Transverse colon (tissue), 4 donors: ENCODE measurements at regions not wholly inside any gene's neighbourhood (a gene's known extent, or its start where the extent isn't known, plus 50 kb on each side); places are given as distances from the start of the nearest gene placed in this dataset.

ENCODE experiments used
- DNase-seq: peaks from one replicate; pipeline ENCODE4 v3.0.0-alpha.2; 2019
- H3K27ac ChIP-seq, 4 donors: fragments of 200-600 bp; sonication (generic); 2 replicates each; pipeline ENCODE4 v1.5.1; 2016 to 2018; ENCODE audit warnings: inconsistent platforms in 4 of 4
- H3K27me3 ChIP-seq: fragments of 200-600 bp; sonication (generic); 2 replicates; pipeline ENCODE4 v1.5.1; 2017; ENCODE audit warnings: inconsistent platforms
- H3K36me3 ChIP-seq, 4 donors: fragments of 200-600 bp; sonication (generic); 2 replicates each; pipeline ENCODE4 v1.5.1; 2017 to 2019; ENCODE audit warnings: inconsistent platforms in 4 of 4
- H3K4me1 ChIP-seq, 4 donors: fragments of 200-600 bp; sonication (generic); 2 replicates each; pipeline ENCODE4 v1.5.1; 2017 to 2020; ENCODE audit warnings: inconsistent platforms in 4 of 4
- H3K4me3 ChIP-seq, 4 donors: fragments of 200-600 bp; sonication (generic); 1 replicate in 1 of 4; 2 replicates in 3 of 4; pipeline versions ENCODE4 v1.5.1 to v1.6.1; 2017 to 2019; ENCODE audit warnings: inconsistent platforms in 4 of 4
- H3K9me3 ChIP-seq, 2 donors: fragments of 200-600 bp; sonication (generic); 2 replicates each; pipeline ENCODE4 v1.5.1; 2017 to 2019; ENCODE audit warnings: inconsistent platforms in 2 of 2
- CTCF ChIP-seq, 5 experiments: fragments of 200-600 bp in 3 of 5; fragments of 450-650 bp in 2 of 5; sonication (generic) in 3 of 5; IDR thresholded peaks; 1 replicate in 2 of 5; 2 replicates in 3 of 5; pipeline ENCODE4 v1.5.1; 2016 to 2017; ENCODE audit warnings: antibody characterized with exemption in 5 of 5, inconsistent platforms in 3 of 5, mild to moderate bottlenecking in 2 of 5, moderate library complexity in 1 of 5
- EP300 ChIP-seq: sonication (generic); formaldehyde crosslinking; IDR thresholded peaks from one replicate; pipeline ENCODE4 v1.6.1; 2017; ENCODE audit warnings: antibody characterized with exemption, low read depth
- POLR2A ChIP-seq: fragments of 450-650 bp; IDR thresholded peaks from one replicate; pipeline ENCODE4 v1.6.1; 2016; ENCODE audit warnings: antibody characterized with exemption, mild to moderate bottlenecking, moderate library complexity
- POLR2AphosphoS5 ChIP-seq, 3 donors: sonication (generic); formaldehyde crosslinking; IDR thresholded peaks; one replicate each; pipeline ENCODE4 v1.6.1; 2016; ENCODE audit warnings: antibody characterized with exemption in 3 of 3
- WGBS, 2 donors: methylation state at CpG; one replicate each; pipeline ENCODE4 v1.1.5; 2018; ENCODE audit warnings: low coverage in 1 of 2; 5-methylcytosine and 5-hydroxymethylcytosine counted together
- in situ Hi-C, 4 donors: fragments of 200-750 bp; cut with MboI; loops; one replicate each; pipeline versions ENCODE4 v1.15.0 to v1.15.1; 2017; ENCODE audit warnings: low sequenced_read_pairs in 3 of 4, low pct_ligation_motif_present in 1 of 4, low pct_unique_long_range_greater_than_20kb in 1 of 4
- intact Hi-C: fragments of 100-400 bp; cut with DNase I; formaldehyde crosslinking; loops from one replicate; pipeline ENCODE4 v1.15.1; 2023; ENCODE audit warnings: low total_unique reads

GRCh38 chrY:21600170-21600569 is 65.5 kb downstream of the RBMY1A1 start:
- in situ Hi-C loops = no loop called here
- no peaks in the 10 kb centered on the region for H3K36me3 ChIP-seq
- no peak overlapping the region for H3K4me3 ChIP-seq
- H3K27me3 ChIP-seq = no peaks in the 10 kb centered on the region
- TF ChIP-seq POLR2AphosphoS5 (IDR thresholded peaks at IDR 0.05) = no peak
- TF ChIP-seq EP300 = no peak
- TF ChIP-seq POLR2A = no peak
- TF ChIP-seq CTCF (IDR thresholded peaks at IDR 0.05) = no peak
- no CpG with 5 or more reads among the region's 6 CpGs for WGBS, 2 donors
- DNase-seq = no peak
- intact Hi-C loops = no loop called here
- no peaks in the 10 kb centered on the region for H3K9me3 ChIP-seq
- no peak overlapping the region for H3K27ac ChIP-seq
- no peaks in the 10 kb centered on the region for H3K4me1 ChIP-seq

GRCh38 chrY:21601524-21601923 is 66.8 kb downstream of the RBMY1A1 start:
- H3K36me3 ChIP-seq = no peaks in the 10 kb centered on the region
- no peak for TF ChIP-seq EP300
- TF ChIP-seq POLR2A = no peak
- TF ChIP-seq POLR2AphosphoS5 (IDR thresholded peaks at IDR 0.05) = no peak
- TF ChIP-seq CTCF (IDR thresholded peaks at IDR 0.05) = no peak
- no peaks in the 10 kb centered on the region for H3K27me3 ChIP-seq
- H3K9me3 ChIP-seq = no peaks in the 10 kb centered on the region
- DNase-seq = no peak
- intact Hi-C loops (no loop called here), in situ Hi-C loops (no loop called here)
- H3K27ac ChIP-seq = no peak overlapping the region
- 60% methylated on average over 1 of the region's 2 CpGs; no CpG with 5 or more reads in 1 of the 2 donors for WGBS, 2 donors
- no peak overlapping the region for H3K4me3 ChIP-seq
- no peaks in the 10 kb centered on the region for H3K4me1 ChIP-seq

GRCh38 chrY:21602590-21602989 is 67.9 kb downstream of the RBMY1A1 start:
- no peaks in the 10 kb centered on the region for H3K9me3 ChIP-seq
- no peaks in the 10 kb centered on the region for H3K27me3 ChIP-seq
- TF ChIP-seq CTCF (IDR thresholded peaks at IDR 0.05) = no peak
- peak in 1 of 3 donors; percentile 56 for TF ChIP-seq POLR2AphosphoS5 (IDR thresholded peaks at IDR 0.05)
- intact Hi-C loops (no loop called here), in situ Hi-C loops (no loop called here)
- no CpG with 5 or more reads among the region's 2 CpGs for WGBS, 2 donors
- H3K4me3 ChIP-seq = no peak overlapping the region
- no peaks in the 10 kb centered on the region for H3K4me1 ChIP-seq
- no peak for DNase-seq
- no peak overlapping the region for H3K27ac ChIP-seq
- no peaks in the 10 kb centered on the region for H3K36me3 ChIP-seq

GRCh38 chrY:21636137-21636536 is 101.5 kb downstream of the RBMY1A1 start:
- intact Hi-C loops (no loop called here), in situ Hi-C loops (no loop called here)
- Histone ChIP-seq H3K27ac (no peak overlapping the region), H3K27me3 (no peaks in the 10 kb centered on the region), H3K9me3 (no peaks in the 10 kb centered on the region), H3K36me3 (no peaks in the 10 kb centered on the region), H3K4me1 (no peaks in the 10 kb centered on the region), H3K4me3 (no peak overlapping the region)
- TF ChIP-seq POLR2AphosphoS5 (IDR thresholded peaks at IDR 0.05) (no peak), EP300 (no peak), POLR2A (no peak), CTCF (IDR thresholded peaks at IDR 0.05) (no peak)
- DNase-seq = no peak
